Fibroblast of upper back skin (primary cell): ENCODE measurements at regions not wholly inside any gene's neighbourhood (a gene's known extent, or its start where the extent isn't known, plus 50 kb on each side); places are given as distances from the start of the nearest gene placed in this dataset.

Experiments
- DNase-seq: peaks from one replicate; pipeline ENCODE4 v3.0.0-alpha.2; 2013

- no peak for DNase-seq
Observed at GRCh38 chr2:234334756-234335155, 162.1 kb downstream of the ARL4C start.

- DNase-seq, result peak; percentile 30
Observed at GRCh38 chr2:234334151-234334550, 162.7 kb downstream of the ARL4C start.

DNA sequence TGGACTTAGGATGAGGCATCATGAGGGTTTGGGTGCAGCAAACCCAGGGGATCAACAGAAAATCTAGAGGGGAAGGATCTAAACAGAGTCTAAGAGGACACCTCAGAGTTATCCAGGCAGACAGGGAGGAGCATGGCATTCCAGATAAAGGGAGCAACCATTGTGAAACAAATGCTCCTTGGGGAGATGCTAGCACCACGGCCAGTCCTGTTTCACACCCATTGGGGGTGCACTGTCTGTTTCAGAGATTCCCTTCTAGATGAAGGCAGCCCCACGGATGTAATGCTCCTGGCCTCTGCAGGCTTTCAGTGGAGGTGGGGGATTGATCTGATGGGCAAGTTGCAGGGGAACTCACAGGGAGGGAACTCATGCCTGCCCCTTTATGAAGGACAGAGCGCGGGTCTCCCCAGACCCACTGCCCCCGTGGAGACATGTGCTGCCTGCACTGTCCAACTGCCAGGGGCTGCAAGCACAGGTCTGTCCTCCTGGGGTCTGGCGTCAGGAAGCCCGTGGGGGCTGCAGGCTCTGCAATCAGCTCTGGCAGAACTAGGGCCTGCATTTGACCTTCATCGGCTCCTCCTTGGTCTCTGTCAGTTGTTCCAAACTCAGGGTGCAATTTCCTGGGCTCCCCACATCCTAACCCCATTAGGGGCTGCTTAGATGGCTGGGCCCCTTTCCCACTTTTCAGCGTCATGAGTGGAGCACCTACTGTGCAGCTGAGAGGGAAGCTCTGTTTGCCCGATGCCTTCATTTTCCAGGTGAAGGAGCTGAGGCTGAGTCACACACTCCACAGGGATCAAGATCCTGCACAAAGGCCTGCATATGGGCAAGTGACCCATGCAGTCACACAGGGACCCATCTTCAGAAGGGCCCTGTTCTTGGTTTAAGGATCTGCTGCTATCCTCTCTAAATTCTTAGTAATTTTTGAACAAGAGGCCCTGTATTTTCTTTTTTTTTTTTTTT, 163.4 kb downstream of the ARL4C start:
- DNase-seq, result no peak

DNA sequence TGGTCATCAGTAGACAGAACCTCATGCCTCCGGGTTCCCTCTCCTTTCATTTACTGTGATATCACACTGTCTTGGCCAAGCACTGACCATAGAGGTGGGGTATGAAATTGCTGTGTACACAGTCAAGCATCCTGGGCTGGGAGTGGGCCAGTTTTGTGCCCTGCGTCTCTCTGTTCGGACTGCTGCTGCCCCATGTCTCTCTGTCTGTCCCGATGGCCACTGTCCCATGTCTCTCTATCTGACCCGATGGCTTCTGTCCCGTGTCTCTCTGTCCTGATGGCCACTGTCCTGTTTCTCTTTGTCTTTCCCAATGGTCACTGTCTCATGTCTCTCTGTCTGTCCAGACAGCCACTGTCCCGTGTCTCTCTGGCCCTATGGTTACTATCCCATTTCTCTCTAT, 164.9 kb downstream of the ARL4C start:
- DNase-seq, result no peak

GRCh38 chr2:234331566-234331965, 165.3 kb downstream of the ARL4C start:
- DNase-seq, result no peak

GRCh38 chr2:234330902-234331301, 166.0 kb downstream of the ARL4C start:
- DNase-seq, result no peak

GRCh38 chr2:234329202-234329960, 167.5 kb downstream of the ARL4C start:
- peak; percentile 46 for DNase-seq

DNA sequence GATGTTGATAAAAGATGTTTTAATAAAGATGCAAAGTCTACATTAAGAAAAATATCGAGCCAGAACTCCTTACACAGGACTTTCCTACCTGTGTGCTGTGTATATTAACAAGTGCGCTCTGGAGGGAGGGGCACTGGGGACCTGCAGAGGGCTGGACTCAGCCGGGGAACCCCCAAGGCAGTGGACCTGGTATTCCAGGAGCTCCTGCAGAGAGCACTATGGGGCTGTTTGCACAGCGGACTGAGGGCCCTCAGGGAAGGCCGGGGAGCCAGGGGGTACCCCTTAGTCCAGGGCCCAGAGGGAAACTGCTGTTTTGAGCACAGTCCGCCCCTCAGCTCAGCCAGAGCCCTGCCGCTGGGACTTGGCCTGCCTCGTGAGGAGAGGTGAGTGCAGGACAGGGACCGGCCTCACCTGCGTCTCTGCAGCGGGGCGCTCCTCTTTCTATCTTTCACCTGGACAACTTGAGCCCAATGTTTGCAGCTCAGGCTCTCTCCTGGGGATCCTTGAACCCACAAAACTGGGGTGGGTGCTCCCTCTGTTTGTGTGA, 168.4 kb downstream of the ARL4C start:
- DNase-seq, result no peak

- no peak for DNase-seq
Observed at GRCh38 chr2:234326694-234327093, 170.2 kb downstream of the ARL4C start.

DNA sequence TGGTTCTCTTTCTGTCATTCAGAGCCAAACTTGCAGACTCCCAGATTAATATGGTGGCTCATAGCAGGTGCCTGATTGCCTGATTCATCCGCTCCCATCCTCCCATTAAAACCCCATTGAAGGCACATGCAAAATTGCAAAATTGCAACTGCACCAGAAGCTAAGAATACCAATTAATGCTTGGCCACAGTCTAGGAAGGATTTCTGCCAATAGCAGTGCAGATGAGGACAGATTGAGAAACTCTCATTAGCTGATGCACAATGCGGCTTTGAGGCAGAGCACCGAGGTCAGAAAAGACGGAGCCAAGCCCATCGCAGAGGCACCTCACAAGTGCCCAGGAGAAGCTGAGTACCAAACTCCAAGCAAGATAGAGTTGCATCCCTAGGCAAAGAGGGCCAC, 172.8 kb downstream of the ARL4C start:
- no peak for DNase-seq

DNA sequence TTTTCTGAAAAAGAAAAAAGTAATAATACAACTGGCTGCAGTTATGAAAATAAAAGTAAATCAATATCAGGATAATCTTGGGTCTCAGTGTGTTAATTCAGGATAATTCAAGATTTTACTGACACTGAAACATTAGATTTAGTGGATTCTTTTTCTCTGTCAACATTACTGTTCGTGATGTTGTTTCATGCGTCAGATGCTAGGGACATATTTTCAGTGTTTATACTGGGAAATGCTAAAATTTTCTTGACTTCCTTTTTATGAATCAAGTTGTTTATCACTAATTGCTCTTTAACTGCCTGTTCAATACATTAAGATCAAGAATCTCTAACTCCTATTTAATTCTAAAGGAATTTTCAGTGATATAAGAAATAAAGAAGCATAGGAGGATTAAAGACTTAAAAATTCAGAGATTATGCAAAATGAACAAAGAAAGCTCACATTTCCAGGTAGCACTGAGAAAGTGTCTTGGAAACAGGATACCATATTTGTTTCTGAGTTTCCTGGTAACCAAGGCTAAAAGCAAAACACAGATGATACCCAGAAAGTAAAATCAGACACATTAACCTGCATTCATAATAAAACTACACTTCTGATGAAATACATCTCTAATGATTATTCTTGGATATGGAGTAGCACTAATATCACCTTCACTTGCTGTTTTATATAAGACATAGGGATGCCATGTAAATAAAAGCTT, 174.0 kb downstream of the ARL4C start:
- no peak for DNase-seq

DNA sequence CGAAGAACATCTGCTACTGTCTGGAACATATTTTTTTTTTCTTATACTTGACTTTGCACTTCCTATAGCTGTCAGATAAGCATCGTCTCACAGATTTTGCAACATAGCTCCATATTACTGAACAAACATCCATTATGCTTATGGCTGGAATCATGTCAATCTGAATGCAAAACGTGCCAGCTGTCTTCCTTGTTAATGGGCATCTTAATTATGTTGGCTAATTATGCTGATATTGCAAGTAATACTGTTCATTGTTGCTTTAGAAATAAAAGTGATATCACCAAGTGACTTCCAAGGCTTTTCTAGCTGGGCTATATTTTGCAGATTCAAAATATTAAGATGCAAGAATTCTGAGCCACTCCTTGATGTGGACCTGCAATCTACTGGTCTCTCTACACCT, 176.8 kb downstream of the ARL4C start:
- DNase-seq, result no peak

- DNase-seq, result no peak
Observed at GRCh38 chr2:234318361-234318760, 178.5 kb downstream of the ARL4C start.

GRCh38 chr2:234313558-234313957, 183.3 kb downstream of the ARL4C start:
- DNase-seq, result no peak

DNA sequence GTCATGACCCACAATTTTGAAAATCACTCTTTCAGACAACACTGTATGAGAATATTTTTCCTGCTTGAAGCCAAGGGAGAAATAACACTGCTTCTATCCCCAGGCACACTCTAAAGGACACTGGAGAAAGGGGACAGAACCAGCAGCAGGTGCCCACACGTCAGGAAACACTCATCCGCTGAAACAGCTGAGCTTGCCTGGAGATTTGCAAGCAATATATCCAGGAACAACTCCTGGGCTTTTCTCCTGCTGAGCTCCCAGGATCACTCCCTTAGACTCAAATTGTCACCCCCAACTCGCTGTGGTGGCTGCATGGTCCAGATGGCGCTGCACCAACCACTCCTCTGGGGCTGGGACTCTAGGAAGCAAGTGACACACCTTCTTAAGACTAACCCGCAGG, 186.7 kb downstream of the ARL4C start:
- no peak for DNase-seq

DNA sequence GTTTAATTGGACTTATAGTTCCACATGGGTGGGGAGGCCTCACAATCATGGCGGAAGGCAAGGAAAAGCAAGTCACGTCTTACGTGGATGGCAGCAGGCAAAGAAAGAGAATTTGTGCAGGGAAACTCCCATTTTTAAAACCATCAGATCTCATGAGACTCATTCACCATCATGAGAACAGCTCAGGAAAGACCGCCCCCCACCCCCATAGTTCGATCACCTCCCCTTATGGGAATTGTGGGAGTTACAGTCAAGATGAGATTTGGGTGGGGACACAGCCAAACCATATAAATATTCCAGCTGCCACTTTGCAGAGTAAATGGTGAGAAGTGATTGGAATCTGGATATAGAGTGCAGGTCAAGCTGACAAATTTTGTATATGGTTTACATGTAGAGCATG, 187.4 kb downstream of the ARL4C start:
- no peak for DNase-seq

DNA sequence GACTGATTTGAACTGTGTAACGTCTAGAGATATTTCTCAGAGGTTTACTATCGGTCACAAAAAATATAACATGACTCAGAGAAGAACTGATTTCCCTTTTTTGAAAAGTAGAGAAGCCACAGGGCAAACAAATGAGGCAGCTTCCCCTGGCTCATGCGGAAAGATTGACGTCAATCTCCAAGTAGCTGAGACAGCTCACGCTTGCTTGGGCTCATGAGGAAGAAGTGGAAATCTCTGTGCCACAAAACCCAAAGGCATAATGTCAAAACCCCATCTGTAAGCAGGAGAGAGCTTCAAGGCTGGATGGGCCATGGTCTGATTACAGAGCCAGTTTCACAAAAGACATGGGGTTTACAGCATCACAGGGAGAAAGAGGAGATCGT, 188.1 kb downstream of the ARL4C start:
- DNase-seq, result peak; percentile 49

DNA sequence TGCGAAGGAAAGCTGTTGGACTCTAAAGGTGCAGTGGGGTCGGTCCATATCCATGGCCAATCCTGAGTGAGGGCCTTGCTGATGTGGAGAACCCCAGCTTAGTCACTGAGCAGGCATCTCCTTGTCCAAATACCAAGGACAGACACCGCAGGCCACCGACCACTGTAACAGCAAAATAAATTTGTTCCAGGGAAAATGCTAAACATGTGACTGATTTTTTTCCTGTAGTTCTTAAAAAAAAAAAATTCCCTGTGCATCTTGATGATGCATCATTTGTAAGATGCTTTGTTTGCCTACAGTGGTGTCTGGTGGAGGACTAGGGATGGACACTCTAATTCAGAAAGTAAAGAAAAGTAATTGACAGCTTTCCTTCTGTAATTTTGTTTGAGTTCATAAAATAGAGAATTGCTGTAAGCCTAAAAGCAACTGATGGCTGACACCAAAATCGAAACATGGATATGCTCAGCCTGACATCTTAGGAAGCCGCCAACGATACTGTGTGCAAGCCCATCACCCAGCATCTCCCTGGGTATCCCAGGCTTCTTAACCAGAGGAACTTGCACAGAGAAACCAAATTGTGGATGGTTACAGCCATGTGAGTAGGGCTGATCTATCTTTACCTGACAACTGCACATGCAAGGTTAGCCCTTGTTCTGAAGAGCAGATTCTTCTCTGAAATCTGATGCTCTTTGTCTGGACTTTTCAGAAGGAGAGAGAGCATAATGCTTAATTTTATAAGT, 188.6 kb downstream of the ARL4C start:
- peak; percentile 17 for DNase-seq

GRCh38 chr2:234307322-234307961, 189.4 kb downstream of the ARL4C start:
- DNase-seq, result no peak

DNA sequence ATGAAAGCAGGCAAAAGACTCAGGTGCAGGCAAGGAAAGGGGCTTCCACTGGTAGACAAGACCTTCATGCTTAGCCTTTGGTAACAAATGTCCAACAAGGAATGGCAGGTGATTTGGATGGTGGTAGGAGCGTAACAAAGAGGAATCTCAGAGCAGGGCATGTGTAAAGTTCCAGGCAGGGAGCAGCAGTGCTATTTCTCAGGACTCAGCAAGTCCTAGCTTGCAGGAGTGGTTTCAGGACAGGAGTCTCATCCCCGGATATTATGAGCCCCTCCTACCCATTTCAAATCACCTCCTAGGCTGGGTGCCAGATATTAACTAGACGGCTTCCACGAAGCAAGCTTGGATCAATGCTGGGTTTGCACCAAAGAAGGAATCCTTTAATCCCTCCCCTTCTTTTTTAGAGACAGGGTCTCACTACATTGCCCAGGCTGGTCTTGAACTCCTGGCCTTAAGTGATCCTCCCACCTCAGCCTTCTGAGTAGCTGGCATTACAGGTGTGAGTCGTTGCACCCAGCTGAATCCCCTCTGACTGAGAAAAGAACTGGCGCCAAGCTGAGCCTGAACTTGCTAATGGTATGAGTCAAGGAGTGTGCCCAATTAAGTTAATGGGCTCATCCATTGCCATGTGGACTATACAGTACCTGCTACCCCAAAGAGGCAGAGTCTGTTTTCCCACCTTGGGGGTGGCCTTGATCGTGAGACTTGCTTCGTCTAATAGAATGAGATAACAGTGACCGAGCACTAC, 190.3 kb downstream of the ARL4C start:
- no peak for DNase-seq

DNA sequence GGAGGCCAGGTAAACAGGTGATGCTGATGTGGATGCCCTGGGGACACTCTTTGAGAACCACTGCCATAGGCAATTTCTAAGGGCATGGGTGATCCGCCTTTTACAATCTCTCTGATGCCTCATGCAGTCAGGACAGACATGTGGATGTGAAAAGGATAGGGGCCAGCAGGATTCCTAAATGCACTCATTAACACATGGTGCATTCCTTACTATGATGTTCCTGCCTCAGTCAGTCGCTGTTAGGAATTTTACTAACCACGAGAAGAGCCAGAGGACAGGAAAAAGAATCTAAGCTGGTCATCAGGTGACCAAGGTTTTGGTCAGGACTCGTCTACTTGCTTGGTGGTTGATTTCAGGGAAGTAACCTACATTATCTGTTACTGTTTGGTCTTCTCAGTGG, 191.0 kb downstream of the ARL4C start:
- peak; percentile 54 for DNase-seq
